Transverse colon (tissue), 4 donors: ENCODE measurements at regions not wholly inside any gene's neighbourhood (a gene's known extent, or its start where the extent isn't known, plus 50 kb on each side); places are given as distances from the start of the nearest gene placed in this dataset.

Experiments used
- DNase-seq: peaks from one replicate; pipeline ENCODE4 v3.0.0-alpha.2; 2019
- H3K27ac ChIP-seq, 4 donors: fragments of 200-600 bp; sonication (generic); 2 replicates each; pipeline ENCODE4 v1.5.1; 2016 to 2018; ENCODE audit warnings: inconsistent platforms in 4 of 4
- H3K27me3 ChIP-seq: fragments of 200-600 bp; sonication (generic); 2 replicates; pipeline ENCODE4 v1.5.1; 2017; ENCODE audit warnings: inconsistent platforms
- H3K36me3 ChIP-seq, 4 donors: fragments of 200-600 bp; sonication (generic); 2 replicates each; pipeline ENCODE4 v1.5.1; 2017 to 2019; ENCODE audit warnings: inconsistent platforms in 4 of 4
- H3K4me1 ChIP-seq, 4 donors: fragments of 200-600 bp; sonication (generic); 2 replicates each; pipeline ENCODE4 v1.5.1; 2017 to 2020; ENCODE audit warnings: inconsistent platforms in 4 of 4
- H3K4me3 ChIP-seq, 4 donors: fragments of 200-600 bp; sonication (generic); 1 replicate in 1 of 4; 2 replicates in 3 of 4; pipeline versions ENCODE4 v1.5.1 to v1.6.1; 2017 to 2019; ENCODE audit warnings: inconsistent platforms in 4 of 4
- H3K9me3 ChIP-seq, 2 donors: fragments of 200-600 bp; sonication (generic); 2 replicates each; pipeline ENCODE4 v1.5.1; 2017 to 2019; ENCODE audit warnings: inconsistent platforms in 2 of 2
- EP300 ChIP-seq: sonication (generic); formaldehyde crosslinking; IDR thresholded peaks from one replicate; pipeline ENCODE4 v1.6.1; 2017; ENCODE audit warnings: antibody characterized with exemption, low read depth
- POLR2A ChIP-seq: fragments of 450-650 bp; IDR thresholded peaks from one replicate; pipeline ENCODE4 v1.6.1; 2016; ENCODE audit warnings: antibody characterized with exemption, mild to moderate bottlenecking, moderate library complexity
- POLR2AphosphoS5 ChIP-seq, 3 donors: sonication (generic); formaldehyde crosslinking; IDR thresholded peaks; one replicate each; pipeline ENCODE4 v1.6.1; 2016; ENCODE audit warnings: antibody characterized with exemption in 3 of 3
- WGBS, 2 donors: methylation state at CpG; one replicate each; pipeline ENCODE4 v1.1.5; 2018; ENCODE audit warnings: low coverage in 1 of 2; 5-methylcytosine and 5-hydroxymethylcytosine counted together
- in situ Hi-C, 4 donors: fragments of 200-750 bp; cut with MboI; loops; one replicate each; pipeline versions ENCODE4 v1.15.0 to v1.15.1; 2017; ENCODE audit warnings: low sequenced_read_pairs in 3 of 4, low pct_ligation_motif_present in 1 of 4, low pct_unique_long_range_greater_than_20kb in 1 of 4
- intact Hi-C: fragments of 100-400 bp; cut with DNase I; formaldehyde crosslinking; loops from one replicate; pipeline ENCODE4 v1.15.1; 2023; ENCODE audit warnings: low total_unique reads
- TF ChIP-seq, protein P1 (sequence below), 5 experiments: fragments of 200-600 bp in 3 of 5; fragments of 450-650 bp in 2 of 5; sonication (generic) in 3 of 5; IDR thresholded peaks; 1 replicate in 2 of 5; 2 replicates in 3 of 5; pipeline ENCODE4 v1.5.1; 2016 to 2017; ENCODE audit warnings: antibody characterized with exemption in 5 of 5, inconsistent platforms in 3 of 5, mild to moderate bottlenecking in 2 of 5, moderate library complexity in 1 of 5

DNA sequence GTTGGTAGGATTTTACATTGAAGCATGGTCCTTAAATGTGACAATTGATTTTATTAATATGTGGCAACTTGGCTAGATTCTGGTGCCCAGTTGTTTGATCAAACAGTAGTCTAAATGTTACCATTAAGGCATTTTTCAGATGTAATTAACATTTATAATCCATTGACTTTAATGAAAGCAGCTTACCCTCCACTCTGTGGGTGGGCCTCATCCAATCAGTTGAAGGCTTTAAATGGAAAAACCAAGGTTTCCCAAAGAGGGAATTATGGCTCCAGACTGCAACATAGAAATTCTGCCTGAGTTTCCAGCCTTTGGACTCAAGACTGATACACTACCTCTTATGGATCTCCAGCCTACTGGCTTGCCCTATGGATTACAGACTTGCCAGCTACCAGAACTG, 1153.2 kb downstream of the BCL11B start:
- no peak overlapping the region for H3K4me3 ChIP-seq
- in situ Hi-C loops, result no loop called here

DNA sequence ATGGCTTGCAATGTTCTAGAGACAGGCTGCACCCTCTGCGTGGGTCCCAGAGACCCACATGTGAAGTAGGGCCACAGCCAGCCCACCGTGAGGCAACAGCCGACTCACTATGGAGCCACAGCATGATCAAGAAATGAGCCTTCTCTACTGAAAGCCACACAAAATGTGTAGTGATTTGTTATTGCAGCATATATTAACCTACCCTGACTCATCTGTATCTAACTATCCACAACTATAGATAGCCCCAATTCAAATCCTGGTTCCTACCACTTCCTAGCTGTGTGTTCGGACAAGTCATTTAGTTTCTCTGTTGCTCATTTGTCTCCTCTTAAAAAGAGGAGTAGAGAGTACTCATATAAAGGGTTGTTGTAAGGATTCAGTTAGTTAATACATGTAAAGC, 1152.3 kb downstream of the BCL11B start:
- Histone ChIP-seq H3K4me3 (no peak overlapping the region), H3K9me3 (no peaks in the 10 kb centered on the region), H3K4me1 (no peaks in the 10 kb centered on the region), H3K36me3 (no peaks in the 10 kb centered on the region), H3K27ac (no peak overlapping the region), H3K27me3 (no peaks in the 10 kb centered on the region)
- in situ Hi-C loops, result no loop called here
- DNase-seq, result no peak
- WGBS, 2 donors, result 68 to 85% methylated on average over 3 to 4 of the region's 4 CpGs
- intact Hi-C loops, result no loop called here
- no peak for TF ChIP-seq POLR2AphosphoS5 (IDR thresholded peaks at IDR 0.05)
- no peak for TF ChIP-seq POLR2A
- no peak for TF ChIP-seq EP300
- TF ChIP-seq, protein P1, sequence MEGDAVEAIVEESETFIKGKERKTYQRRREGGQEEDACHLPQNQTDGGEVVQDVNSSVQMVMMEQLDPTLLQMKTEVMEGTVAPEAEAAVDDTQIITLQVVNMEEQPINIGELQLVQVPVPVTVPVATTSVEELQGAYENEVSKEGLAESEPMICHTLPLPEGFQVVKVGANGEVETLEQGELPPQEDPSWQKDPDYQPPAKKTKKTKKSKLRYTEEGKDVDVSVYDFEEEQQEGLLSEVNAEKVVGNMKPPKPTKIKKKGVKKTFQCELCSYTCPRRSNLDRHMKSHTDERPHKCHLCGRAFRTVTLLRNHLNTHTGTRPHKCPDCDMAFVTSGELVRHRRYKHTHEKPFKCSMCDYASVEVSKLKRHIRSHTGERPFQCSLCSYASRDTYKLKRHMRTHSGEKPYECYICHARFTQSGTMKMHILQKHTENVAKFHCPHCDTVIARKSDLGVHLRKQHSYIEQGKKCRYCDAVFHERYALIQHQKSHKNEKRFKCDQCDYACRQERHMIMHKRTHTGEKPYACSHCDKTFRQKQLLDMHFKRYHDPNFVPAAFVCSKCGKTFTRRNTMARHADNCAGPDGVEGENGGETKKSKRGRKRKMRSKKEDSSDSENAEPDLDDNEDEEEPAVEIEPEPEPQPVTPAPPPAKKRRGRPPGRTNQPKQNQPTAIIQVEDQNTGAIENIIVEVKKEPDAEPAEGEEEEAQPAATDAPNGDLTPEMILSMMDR (IDR thresholded peaks at IDR 0.05), result no peak

More for the DNA sequence above, 1153.2 kb downstream of the BCL11B start:
- no peak overlapping the region for H3K27ac ChIP-seq
- intact Hi-C loops, result no loop called here
- no peaks in the 10 kb centered on the region for H3K4me1 ChIP-seq
- no peaks in the 10 kb centered on the region for H3K36me3 ChIP-seq
- no peaks in the 10 kb centered on the region for H3K27me3 ChIP-seq
- H3K9me3 ChIP-seq, result no peaks in the 10 kb centered on the region
- no peak for DNase-seq
- TF ChIP-seq, protein P1 (IDR thresholded peaks at IDR 0.05), result no peak
- no peak for TF ChIP-seq POLR2AphosphoS5 (IDR thresholded peaks at IDR 0.05)
- TF ChIP-seq POLR2A, result no peak

DNA sequence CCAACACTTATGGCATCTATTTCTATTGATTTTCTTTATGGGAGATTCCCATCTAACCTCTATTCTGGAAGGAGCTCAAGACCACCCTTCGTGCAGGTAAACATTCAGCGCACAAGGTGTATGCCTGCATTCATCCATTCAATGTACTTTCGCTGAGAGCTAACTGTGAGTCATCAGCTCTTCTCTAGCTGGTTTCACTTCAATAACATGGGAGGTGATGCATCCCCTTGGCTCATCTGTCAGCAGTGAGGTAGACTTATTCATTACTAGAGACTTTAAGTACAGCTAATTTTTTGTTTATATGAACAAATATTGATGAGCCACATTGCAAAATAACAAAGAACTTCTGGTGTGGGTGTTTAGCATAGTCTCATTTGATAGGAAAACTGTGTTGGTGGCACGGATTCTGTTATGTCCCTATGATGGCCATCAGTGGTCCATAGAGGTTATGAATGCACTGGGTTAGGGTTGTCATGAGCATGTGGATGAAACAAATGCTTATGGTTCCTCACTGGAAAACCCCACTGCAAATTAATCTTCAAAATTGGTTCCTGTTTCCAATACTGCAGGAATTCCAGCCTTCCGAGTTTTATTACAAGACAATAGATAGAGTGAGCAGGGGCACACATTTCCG, 1151.0 kb downstream of the BCL11B start:
- no peak overlapping the region for H3K27ac ChIP-seq
- intact Hi-C loops, result no loop called here
- no peak overlapping the region for H3K4me3 ChIP-seq
- DNase-seq, result no peak
- H3K27me3 ChIP-seq, result no peaks in the 10 kb centered on the region
- no peaks in the 10 kb centered on the region for H3K36me3 ChIP-seq
- H3K9me3 ChIP-seq, result no peaks in the 10 kb centered on the region
- no peaks in the 10 kb centered on the region for H3K4me1 ChIP-seq
- 72 to 79% methylated on average over 2 to 6 of the region's 6 CpGs for WGBS, 2 donors
- in situ Hi-C loops, result no loop called here
- TF ChIP-seq POLR2AphosphoS5 (IDR thresholded peaks at IDR 0.05), result no peak
- TF ChIP-seq POLR2A, result no peak
- no peak for TF ChIP-seq EP300
- TF ChIP-seq, protein P1 (IDR thresholded peaks at IDR 0.05), result no peak

DNA sequence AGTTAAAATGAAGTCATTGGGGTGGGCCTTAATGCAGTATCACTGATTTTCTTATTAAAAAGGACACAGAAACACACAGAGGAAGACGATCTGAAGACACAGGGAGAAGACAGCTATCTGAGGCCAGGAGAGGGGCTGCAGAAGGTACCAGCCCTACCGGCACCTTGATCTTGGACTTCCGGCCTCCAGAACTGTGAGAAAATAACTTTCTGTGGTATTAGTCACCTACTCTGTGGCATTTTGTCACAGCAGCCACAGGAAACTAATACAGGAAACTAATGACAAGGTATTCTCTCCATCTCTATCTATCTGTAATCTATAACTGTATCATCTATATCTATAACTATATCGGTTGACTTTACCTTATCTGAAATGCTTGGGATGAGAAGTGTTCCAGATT, 1149.5 kb downstream of the BCL11B start:
- in situ Hi-C loops, result no loop called here
- H3K27ac ChIP-seq, result no peak overlapping the region
- no peaks in the 10 kb centered on the region for H3K9me3 ChIP-seq
- H3K27me3 ChIP-seq, result no peaks in the 10 kb centered on the region
- no peaks in the 10 kb centered on the region for H3K4me1 ChIP-seq
- 70 to 90% methylated on average over 2 to 4 of the region's 4 CpGs for WGBS, 2 donors
- intact Hi-C loops, result no loop called here
- TF ChIP-seq POLR2A (no peak), POLR2AphosphoS5 (IDR thresholded peaks at IDR 0.05) (no peak)
- DNase-seq, result no peak
- no peaks in the 10 kb centered on the region for H3K36me3 ChIP-seq
- no peak overlapping the region for H3K4me3 ChIP-seq

DNA sequence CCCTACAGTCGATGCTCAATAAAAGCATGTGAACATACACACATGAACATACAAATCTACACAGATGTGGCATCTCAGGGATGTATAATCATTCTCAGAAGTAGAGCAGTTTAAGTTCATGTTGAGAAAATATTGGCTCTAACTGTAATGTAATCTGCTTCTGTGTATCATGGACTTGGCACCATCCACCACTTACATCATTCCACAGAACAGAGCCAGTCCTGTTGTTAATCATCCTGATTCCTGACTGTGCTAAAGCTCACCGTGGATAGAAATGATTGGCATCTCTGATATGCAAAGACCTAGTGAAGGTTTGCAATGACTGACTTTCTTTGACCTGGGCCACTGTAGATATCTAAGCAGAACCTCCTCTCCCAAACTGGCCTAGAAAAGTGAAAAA, 1141.3 kb downstream of the BCL11B start:
- Histone ChIP-seq H3K4me1 (no peaks in the 10 kb centered on the region), H3K9me3 (no peaks in the 10 kb centered on the region), H3K36me3 (no peaks in the 10 kb centered on the region), H3K27ac (no peak overlapping the region), H3K27me3 (peaks cover 14% of the 10 kb centered on the region), H3K4me3 (no peak overlapping the region)
- in situ Hi-C loops, result loop anchor here in 2 of 4 donors (25.0 kb wide), 1 partner anchor 1132 kb away; the partner anchor contains the start of gene BCL11B (in 2 of the 2)
- no peak for DNase-seq
- TF ChIP-seq POLR2A, result no peak
- TF ChIP-seq POLR2AphosphoS5 (IDR thresholded peaks at IDR 0.05), result no peak
- TF ChIP-seq, protein P1 (IDR thresholded peaks at IDR 0.05), result no peak
- TF ChIP-seq EP300, result no peak
- WGBS, 2 donors, result 54 to 78% methylated on average over 1 to 2 of the region's 2 CpGs
- intact Hi-C loops, result no loop called here
